ENCODE measurements at regions not wholly inside any gene's neighbourhood (a gene's known extent, or its start where the extent isn't known, plus 50 kb on each side); places are given as distances from the start of the nearest gene placed in this dataset.

DNA sequence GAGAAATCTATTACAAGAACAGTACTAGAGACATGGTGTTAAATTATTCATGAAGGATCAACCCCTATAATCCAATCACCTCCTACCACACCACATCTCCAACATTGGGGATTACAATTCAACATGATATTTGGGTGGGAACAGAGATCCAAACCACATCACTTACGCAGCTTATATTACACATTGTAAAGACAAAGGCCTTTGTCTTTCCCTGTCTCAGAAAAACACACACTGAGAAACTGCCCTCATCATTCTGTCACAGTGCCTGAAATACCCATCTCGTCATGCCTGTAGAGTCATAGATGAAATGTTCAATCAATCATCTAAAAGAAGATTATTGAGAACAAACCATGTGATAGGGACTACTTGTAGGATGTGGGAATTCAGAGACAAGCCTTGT lies 558.8 kb upstream of the GRIA3 start:
- no peaks in the 10 kb centered on the region for H3K4me1 ChIP-seq (ENCODE audit: control insufficient read depth in 1 of 2, insufficient read depth in 2 of 2, low read length in 2 of 2)
- H3K27ac ChIP-seq (ENCODE audit: low read depth in 1 of 2, low read length in 2 of 2): no peak overlapping the region
- no peak overlapping the region for H2AFZ ChIP-seq (ENCODE audit: insufficient read depth, low read depth, low read length, poor library complexity, severe bottlenecking)
- H3K4me3 ChIP-seq (replicated peaks in 1 of 3; ENCODE audit: low read depth in 2 of 3, low read length in 3 of 3): no peak overlapping the region
- TF ChIP-seq, protein P1, sequence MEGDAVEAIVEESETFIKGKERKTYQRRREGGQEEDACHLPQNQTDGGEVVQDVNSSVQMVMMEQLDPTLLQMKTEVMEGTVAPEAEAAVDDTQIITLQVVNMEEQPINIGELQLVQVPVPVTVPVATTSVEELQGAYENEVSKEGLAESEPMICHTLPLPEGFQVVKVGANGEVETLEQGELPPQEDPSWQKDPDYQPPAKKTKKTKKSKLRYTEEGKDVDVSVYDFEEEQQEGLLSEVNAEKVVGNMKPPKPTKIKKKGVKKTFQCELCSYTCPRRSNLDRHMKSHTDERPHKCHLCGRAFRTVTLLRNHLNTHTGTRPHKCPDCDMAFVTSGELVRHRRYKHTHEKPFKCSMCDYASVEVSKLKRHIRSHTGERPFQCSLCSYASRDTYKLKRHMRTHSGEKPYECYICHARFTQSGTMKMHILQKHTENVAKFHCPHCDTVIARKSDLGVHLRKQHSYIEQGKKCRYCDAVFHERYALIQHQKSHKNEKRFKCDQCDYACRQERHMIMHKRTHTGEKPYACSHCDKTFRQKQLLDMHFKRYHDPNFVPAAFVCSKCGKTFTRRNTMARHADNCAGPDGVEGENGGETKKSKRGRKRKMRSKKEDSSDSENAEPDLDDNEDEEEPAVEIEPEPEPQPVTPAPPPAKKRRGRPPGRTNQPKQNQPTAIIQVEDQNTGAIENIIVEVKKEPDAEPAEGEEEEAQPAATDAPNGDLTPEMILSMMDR (IDR thresholded peaks at IDR 0.05): no peak
- DNase-seq: no peak
- H3K79me2 ChIP-seq (ENCODE audit: insufficient read depth, low read length): no peaks in the 10 kb centered on the region
- no peak overlapping the region for H3K9ac ChIP-seq (ENCODE audit: insufficient read depth, low read length, poor library complexity, severe bottlenecking)
- no peak overlapping the region for H3K27ac Mint-ChIP-seq
- intact Hi-C loops (cut with micrococcal nuclease): no loop called here
- no CpG with 5 or more reads among the region's 2 CpGs for WGBS (ENCODE audit: insufficient coverage)
- H3K4me3 Mint-ChIP-seq: no peak overlapping the region
- H3K4me2 ChIP-seq (replicated peaks; ENCODE audit: extremely low read depth, low read length, poor library complexity, severe bottlenecking): no peak overlapping the region
- no peaks in the 10 kb centered on the region for H3K36me3 ChIP-seq (replicated peaks in 1 of 2; ENCODE audit: control insufficient read depth in 1 of 2, insufficient read depth in 2 of 2, low read length in 2 of 2)
- H3K9me3 ChIP-seq (replicated peaks in 1 of 2; ENCODE audit: control insufficient read depth in 1 of 2, insufficient read depth in 1 of 2, low read length in 2 of 2): peaks cover 0 to 5% of the 10 kb centered on the region in 2 donors
- H3K36me3 Mint-ChIP-seq: no peaks in the 10 kb centered on the region
- H3K27me3 Mint-ChIP-seq (ENCODE audit: low read depth in 3 of 3): peaks cover 0 to 2% (median 0%) of the 10 kb centered on the region in 3 donors
- no peaks in the 10 kb centered on the region for H3K27me3 ChIP-seq (ENCODE audit: control insufficient read depth in 2 of 2, insufficient read depth in 2 of 2, low read length in 2 of 2)
- H3K4me1 Mint-ChIP-seq: no peaks in the 10 kb centered on the region
- H4K20me1 ChIP-seq (ENCODE audit: insufficient read depth, low read length): no peaks in the 10 kb centered on the region
- H3K9me3 Mint-ChIP-seq: peaks cover 0 to 4% (median 1%) of the 10 kb centered on the region in 7 donors

DNA sequence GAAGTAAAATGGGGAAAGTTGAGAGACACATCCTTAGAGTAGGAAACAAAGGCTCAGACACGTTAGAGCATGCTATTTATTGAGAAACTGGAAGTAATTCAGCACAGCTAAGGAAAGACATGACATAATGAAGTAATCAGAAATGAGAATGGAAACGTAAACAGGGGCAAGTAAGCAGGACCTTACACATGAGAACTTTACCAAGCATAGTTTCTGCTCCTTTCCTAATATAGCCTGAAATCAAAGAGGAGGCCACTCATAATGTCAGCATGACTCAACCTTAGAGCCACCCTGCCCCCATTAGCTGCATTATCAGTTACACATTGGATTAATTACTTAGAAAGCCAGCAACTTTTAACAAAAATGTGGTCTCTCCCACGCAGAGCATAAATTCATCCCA lies 558.3 kb upstream of the GRIA3 start:
- Histone ChIP-seq H4K20me1 (ENCODE audit: insufficient read depth, low read length) (no peaks in the 10 kb centered on the region), H3K4me1 (ENCODE audit: control insufficient read depth in 1 of 2, insufficient read depth in 2 of 2, low read length in 2 of 2) (no peaks in the 10 kb centered on the region), H3K9ac (ENCODE audit: insufficient read depth, low read length, poor library complexity, severe bottlenecking) (no peak overlapping the region), H3K4me3 (replicated peaks in 1 of 3; ENCODE audit: low read depth in 2 of 3, low read length in 3 of 3) (no peak overlapping the region), H2AFZ (ENCODE audit: insufficient read depth, low read depth, low read length, poor library complexity, severe bottlenecking) (no peak overlapping the region), H3K36me3 (replicated peaks in 1 of 2; ENCODE audit: control insufficient read depth in 1 of 2, insufficient read depth in 2 of 2, low read length in 2 of 2) (no peaks in the 10 kb centered on the region), H3K9me3 (replicated peaks in 1 of 2; ENCODE audit: control insufficient read depth in 1 of 2, insufficient read depth in 1 of 2, low read length in 2 of 2) (peaks cover 0 to 5% of the 10 kb centered on the region in 2 donors), H3K27ac (ENCODE audit: low read depth in 1 of 2, low read length in 2 of 2) (no peak overlapping the region), H3K79me2 (ENCODE audit: insufficient read depth, low read length) (no peaks in the 10 kb centered on the region), H3K4me2 (replicated peaks; ENCODE audit: extremely low read depth, low read length, poor library complexity, severe bottlenecking) (no peak overlapping the region), H3K27me3 (ENCODE audit: control insufficient read depth in 2 of 2, insufficient read depth in 2 of 2, low read length in 2 of 2) (no peaks in the 10 kb centered on the region)
- Mint-ChIP-seq H3K27ac (no peak overlapping the region), H3K27me3 (ENCODE audit: low read depth in 3 of 3) (peaks cover 0 to 2% (median 0%) of the 10 kb centered on the region in 3 donors), H3K9me3 (peaks cover 0 to 2% (median 1%) of the 10 kb centered on the region in 7 donors), H3K4me1 (no peaks in the 10 kb centered on the region), H3K4me3 (no peak overlapping the region), H3K36me3 (no peaks in the 10 kb centered on the region)
- WGBS (ENCODE audit: insufficient coverage): no CpG with 5 or more reads among the region's 3 CpGs
- DNase-seq: no peak
- TF ChIP-seq, protein P1 (IDR thresholded peaks at IDR 0.05): no peak
- intact Hi-C loops (cut with micrococcal nuclease): no loop called here

Data from CD14-positive monocyte (primary cell).